AG08396 (cell line): ENCODE measurements at regions not wholly inside any gene's neighbourhood (a gene's known extent, or its start where the extent isn't known, plus 50 kb on each side); places are given as distances from the start of the nearest gene placed in this dataset.

ENCODE experiments used
- DNase-seq: peaks from one replicate; pipeline ENCODE4 v3.0.0; 2012; ENCODE audit warnings: low spot score, mixed read lengths

DNA sequence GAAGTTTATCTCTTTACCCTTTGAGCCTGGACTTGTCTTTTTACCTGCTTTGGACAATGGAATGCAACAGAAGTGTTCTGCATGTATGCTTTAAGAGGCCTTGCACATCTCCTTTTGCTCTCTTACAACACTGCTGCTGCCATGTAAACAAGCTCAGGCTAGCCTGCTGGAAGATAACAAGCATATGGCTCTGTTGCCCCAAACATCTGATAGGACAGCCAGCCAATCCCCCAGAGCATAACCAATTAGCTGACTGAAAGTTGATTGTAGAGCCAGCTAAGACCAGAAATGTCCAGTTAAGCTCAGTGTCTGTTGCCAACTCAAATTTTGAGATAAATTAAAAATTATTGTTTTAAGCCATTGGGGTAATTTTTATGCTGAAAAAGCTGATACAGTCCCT lies 510.6 kb upstream of the CNKSR2 start:
- DNase-seq, result no peak

DNA sequence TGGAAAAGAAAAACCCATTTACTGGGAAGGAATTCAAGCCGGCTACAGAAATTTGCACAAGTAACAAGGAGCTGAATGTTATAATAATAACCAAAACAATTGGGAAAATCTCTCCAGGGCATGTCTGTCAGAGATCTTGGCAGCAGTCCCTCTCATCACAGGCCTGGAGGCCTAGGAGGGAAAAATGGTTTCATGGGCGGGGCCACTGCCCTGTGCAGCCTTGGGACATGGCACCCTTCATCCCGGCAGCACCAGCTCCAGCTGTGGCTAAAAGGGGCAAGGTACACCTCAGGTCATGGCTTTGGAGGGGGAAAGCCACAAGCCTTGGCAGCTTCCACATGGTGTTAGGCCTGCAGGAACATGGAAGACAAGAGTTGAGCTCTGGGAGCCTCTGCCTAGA lies 513.1 kb upstream of the CNKSR2 start:
- DNase-seq, result no peak

DNA sequence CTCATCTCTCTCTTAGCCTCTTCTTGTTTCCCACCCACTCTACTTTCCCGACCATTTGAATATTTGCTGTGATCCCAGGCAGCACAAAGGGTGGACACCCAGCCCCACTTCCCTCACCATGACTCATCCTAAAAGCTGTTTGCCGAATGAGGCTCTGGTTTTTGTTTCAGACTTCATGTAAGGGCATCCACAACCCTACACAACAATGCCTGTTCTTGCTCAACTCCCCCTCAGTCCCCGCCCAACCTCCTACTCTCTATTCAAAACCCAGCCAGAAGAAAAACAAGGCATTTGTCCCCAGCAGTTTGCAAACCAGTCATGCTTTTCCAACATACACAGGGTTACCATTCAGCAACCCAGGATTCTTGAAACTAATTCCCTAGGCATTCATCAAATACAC lies 516.5 kb upstream of the CNKSR2 start:
- no peak for DNase-seq

DNA sequence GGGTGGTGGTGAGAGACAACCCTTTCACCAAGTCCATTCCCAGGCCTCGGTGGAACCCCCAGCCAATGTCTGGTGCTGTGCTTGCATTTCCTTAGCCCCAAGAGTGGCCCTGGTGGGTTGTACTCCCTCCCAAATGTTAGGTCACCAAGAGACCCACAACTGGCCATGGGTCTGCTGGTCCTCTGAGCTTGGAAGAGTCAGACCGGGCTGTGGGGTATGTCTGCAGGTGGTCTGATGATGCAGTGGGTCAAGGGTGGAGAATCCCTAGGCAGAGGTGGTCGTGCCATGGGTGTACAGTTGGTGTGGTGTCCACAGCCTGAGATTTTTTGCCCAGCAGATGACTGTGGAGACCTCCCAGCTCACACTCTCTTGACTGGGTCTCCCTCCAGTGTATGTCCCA lies 535.7 kb upstream of the CNKSR2 start:
- no peak for DNase-seq

DNA sequence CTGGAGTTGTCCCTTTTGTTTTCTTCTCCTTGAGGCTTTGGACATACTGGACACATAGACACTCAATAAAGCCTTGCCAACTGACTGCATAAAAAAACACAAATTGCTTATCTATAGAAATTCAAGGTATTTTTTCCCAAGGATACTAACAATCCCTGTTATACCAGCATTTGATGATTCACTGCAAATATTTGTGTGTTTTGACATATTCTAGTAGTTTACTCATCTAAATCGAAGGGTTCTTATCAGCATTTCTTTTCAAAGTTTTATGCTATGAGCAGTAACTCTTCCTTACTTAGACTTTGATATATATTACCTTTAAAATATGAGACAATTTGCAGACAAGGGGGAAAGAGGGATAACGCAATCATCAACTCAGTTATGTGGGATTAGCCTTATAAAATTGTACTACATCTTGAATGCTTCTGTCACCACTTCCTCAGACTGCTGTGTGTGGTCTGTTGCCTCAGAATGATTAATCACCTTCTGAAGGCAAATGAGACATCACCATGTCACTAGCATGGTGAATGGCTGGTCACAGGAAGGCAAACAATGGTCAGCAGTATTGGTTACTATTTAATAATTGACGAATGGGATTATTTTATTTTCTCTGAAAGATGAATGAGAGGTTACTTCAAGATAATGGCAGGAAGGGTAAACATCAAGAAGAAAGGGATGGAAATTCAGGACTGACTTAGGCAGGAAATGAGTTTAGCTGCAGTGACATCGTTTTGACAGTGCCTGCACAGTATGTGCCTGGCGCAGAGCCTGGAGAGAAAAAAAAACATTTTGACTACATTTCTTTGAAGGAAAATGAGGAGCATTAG lies 544.3 kb upstream of the CNKSR2 start:
- no peak for DNase-seq

DNA sequence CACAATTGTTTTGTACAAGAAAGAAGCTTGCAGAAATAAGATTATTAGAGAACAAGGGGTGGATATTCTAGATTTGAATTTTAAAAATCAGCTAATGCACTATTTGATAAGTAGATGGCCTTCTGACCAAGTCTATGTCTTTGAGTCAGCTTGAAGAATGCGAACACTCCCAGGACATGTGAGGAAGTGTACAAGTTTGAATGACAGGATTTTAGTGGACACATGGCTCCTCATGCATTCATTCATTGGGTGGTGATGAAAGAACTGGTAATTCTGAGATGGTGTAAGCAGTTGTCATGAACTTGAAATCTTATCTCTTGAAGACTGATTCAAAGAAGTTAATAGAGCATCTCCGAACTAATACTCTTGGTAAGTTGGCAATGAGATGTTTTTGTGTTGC lies 548.2 kb upstream of the CNKSR2 start:
- DNase-seq, result no peak

DNA sequence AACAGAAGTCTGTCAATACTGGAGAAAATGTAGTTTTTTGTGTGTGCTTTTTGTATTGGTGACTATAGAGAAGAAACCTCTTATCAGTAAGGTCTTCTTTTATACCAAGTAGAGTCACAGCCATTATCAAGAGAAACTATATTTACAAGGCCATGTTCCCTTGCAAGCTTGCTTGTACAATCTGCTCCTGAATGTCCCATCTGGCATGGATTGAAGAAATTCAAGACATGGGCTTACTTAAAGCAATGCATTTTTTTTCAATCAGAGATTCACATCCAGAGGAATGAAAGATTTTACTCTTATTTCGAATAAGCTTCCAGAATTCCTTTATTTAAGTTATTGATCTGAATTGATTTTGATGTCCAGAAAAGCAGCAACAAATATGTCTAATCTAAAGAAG lies 537.3 kb upstream of the RPS6KA3 start:
- no peak for DNase-seq

DNA sequence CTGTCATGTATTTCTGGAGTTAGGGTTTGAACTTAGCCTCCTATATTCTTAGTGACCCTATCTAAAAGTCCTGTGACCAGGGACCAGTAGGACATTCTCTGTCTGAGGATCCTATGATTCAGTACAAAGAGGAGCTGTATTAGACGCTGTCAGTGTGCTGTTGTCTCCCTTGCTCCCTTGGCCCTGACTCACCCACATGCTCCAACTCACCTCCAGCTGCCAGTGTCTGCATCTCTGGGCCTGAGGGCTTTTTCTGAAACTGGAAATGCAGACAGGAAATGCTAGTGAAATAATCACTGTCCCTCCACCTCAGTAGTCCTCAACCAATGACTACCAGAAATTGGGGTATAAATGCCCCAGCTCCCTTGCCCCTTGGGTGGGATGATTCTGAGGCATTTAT lies 535.3 kb upstream of the RPS6KA3 start:
- no peak for DNase-seq

DNA sequence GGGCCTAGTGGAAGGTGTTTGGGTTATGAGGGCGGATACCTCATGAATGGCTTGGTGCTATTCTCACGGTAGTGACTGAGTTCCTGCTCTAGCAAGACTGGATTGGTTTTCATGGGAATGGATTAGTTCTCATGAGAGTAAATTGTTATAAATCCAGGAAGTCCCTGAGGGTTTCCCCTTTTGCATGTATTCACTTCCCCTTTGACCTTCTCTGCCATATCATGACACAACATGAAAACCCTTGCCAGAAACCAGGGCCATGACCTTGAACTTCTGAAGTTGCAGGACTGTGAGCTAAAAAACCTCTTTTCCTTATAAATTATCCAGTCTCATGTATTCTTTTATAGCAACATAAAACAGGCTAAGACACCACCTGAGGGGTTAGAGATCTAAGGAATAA lies 529.7 kb upstream of the RPS6KA3 start:
- DNase-seq, result no peak

DNA sequence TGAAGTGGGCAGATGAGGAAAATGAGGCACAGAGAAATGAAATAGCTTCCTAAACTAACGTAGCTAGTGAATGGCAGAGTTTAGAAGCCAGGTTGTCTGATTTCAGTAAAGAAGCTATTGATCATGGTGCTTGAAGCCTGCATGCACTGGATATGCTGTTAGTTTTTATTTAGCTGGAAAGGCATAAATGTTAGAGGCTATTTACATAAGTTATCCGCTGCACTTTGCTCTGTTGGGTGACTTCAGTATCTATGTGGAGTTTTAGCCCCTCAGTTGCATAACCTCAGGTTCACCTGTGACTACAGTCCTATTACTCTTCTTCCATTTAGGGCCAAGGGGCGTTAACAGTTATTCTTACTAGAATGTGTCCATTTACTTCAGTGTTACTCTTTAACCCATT lies 522.4 kb upstream of the RPS6KA3 start:
- DNase-seq, result no peak

DNA sequence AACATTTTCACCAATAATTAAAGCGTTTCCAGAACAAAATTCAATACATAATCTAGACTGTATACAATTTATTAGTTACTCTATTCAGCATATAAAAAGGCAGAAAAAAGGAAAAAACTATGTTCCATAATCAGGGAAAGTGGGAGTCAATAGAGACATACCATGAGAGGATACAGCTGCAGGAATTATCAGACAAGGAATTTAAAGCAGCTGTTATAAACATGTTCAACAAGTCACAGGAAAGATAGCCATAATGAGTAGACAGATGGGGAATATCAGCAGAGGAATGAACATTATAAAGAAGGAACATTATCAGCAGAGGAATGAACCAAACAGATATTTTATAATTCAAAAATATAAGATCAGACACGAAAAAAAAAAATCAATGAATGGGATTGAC lies 500.6 kb upstream of the RPS6KA3 start:
- no peak for DNase-seq

DNA sequence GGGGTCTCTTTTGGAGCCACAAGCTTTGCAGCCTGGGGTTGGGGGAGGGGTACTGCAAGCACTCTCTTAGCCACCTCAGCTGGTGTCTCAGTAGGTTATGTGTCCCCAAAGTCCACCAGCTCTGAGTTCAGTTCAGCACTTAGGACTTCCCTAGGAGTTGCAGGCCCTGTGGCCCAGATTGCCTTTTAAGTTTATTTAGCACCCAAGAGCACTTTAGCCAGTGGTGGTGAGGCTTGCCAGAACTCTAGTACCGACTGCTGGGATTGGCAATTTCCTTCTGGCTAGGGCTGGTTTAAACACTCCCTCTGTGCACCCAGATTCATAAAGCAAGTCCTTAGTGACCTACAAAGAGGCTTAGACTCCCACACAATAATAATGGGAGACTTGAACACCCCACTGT lies 489.9 kb upstream of the RPS6KA3 start:
- DNase-seq, result no peak

DNA sequence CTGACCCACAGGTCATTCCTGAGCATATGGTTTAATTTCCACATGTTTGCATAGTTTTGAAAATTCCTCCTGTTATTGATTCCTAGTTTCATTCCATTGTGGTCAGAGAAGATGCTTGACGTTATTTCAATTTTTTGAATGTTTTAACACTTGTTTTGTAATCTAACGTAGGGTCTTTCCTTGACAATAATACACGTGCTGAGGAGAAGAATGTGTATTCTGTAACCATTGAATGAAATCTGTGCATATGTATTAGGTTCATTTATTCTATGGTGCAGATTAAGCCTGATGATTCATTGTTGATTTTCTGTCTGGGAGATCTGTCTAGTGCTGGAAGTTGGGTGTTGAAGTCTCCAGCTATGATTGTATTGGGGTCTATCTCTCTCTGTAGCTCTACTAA lies 486.4 kb upstream of the RPS6KA3 start:
- DNase-seq, result no peak

DNA sequence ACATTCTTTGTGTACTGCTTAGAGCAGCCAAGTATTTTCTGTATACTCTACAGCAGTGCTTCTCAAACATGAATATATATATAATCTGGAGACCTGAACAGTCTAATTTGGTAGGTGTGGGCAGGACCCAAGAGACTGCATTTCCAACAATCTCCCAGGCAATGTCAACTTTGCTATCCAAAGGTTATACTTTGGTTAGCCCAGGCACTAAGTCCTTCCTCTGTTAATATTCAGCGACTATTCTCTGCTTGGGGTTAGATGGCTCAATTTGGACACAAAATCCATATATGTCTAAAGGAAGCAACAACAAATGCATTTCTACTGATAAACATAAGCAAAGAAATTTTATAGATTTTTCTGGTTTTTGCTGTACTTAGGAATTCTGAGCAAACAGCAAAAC lies 480.0 kb upstream of the RPS6KA3 start:
- DNase-seq, result no peak

DNA sequence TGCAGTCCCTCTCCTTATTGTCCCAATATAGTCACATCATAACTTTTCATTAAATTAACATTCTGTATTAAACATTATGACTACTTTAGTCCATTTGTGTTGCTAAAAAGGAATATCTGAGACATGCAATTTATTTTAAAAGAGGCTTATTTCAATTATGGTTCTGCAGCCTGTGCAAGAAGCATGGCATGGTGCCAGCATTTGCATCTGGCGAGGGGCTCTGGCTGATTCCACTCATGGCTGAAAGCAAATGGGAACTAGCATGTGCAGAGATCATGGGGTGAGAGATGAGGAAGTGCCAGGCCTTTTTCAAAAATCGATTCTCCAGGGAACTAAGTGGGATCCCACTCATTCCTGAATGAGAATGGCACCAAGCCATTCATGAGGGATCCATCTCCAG lies 476.3 kb upstream of the RPS6KA3 start:
- no peak for DNase-seq

DNA sequence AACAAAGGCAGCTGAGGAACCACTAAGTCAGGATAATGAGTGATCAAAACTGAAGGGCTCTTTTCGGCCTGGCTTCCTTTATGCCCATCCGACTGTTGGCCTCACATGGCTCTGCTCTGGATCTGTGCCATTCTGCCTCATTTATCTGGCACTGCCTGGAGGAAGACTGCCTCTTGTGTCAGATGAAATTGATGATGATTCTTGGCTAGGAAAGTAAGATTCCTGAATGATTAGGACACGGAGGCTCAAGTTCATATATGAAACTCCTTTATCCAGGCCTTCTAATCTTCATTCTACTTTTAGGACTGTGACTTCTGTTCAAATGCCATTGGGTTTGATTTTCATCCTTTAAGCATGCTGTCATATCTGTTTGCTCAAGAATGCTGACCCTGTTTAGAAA lies 475.4 kb upstream of the RPS6KA3 start:
- DNase-seq, result no peak

DNA sequence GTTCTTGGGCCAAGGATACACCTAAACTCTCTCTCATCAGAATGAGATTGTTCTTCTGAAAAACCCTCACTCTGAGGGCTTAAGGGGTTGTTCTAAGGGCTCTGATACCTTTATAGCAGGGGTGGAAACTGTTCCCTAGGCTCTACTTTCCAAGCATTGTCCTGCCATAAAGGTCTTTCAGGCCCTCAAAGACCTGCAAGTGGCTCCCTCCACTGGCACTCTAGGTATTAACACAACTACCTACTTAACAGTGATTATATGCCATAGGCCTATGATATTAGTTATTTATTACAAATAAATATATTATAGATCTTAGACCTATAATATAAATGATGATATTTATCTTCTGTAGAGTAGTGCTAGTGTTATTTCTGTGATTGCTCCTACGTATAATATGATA lies 473.7 kb upstream of the RPS6KA3 start:
- DNase-seq, result no peak

DNA sequence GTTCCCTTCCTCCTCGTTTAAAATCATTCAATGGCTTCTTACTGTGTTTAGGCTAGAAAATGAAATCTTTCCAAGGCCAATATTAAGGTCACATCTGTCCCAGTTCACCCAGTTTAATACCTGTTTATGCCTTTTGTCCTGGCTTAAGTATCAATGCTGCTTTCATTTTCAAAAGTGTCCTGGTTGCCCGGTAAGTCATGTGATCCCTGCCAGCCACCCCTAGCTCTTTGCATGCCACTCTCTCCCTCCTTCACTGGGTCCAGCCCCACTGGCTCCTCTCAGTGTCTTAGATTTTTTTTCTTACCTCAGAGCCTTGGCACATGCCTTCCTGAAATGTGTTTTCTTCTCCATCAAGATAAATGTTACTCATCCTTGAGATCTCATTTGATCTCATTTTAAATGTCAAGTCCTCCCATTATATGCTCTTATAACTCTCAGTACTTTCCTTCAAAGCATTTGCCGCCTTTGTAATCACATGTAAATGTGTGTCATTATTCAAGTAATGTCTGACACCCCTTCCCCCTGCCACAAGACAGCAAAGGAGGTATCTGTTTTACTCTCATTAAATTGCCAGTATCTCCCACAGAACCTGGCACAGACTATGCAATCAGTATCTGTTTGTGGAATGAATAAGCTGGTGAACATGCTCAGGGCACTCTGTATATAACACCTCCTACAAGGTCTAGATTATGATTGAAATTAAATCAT lies 472.5 kb upstream of the RPS6KA3 start:
- DNase-seq, result no peak

DNA sequence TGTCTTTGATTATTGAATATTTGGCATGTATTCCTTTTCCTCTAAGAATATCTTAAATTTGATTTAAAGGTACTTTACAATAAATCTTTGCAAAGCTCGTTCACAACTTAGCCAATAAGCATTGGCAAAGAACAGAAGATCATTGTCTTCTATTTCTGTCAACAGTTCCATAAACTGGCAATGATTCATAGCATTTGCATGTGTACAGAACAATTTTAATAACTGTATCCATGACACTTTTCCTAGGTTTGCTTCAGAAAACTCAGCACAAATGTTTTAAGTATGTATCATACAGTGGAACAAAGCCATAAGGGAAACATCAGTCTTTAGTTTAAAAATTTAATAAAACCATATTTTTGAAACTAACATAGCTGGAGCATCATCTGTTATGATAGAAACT lies 462.7 kb upstream of the RPS6KA3 start:
- no peak for DNase-seq

DNA sequence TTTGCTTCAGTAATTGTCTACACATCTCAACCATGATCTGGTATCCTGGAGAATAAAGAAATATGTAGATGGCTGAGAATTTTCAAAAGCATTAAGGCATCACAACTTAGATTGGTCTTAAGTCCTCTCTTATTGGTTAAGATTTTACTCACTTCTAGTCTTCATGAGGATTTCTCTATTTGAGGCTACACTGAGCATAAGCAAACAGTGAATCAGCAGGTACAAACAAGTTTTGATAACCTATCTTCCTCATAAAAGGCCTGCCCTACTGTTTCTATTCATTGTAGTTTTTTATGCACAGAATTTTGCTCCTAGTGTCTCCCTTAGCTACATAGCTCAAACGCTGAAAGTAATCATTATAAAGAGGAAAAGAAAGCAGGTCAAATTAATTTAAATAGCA lies 460.7 kb upstream of the RPS6KA3 start:
- DNase-seq, result no peak

DNA sequence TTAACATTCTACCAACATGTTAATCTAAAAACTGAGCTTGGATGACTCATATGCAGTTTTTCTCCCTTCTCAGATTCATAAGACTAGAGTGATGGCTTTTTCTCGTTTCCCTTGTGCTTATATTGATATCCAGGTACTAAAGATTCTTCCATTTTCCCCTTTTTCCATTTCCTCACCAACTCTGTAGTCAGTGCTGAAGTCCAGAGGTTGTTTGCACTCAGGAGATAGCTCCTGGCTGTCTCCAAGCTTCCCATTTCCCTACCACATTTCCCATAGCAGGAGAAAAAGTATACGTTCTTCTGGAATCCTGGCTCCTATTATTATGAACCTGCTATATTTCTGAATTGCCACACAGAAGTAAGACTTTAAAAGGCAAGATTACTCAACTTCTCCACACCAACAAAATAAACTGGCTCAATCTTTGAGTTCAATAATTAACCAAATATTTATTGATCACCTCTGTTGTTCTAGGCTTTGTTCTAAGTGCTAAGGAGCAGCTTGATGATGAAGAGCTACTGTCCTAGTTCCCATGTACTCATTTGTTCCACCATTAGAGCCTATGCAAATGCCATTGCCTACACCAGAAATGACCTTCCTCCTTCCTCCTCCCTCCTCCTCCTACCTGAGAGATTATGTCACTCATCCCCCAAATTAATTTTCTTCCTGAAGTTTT lies 454.4 kb upstream of the RPS6KA3 start:
- no peak for DNase-seq

DNA sequence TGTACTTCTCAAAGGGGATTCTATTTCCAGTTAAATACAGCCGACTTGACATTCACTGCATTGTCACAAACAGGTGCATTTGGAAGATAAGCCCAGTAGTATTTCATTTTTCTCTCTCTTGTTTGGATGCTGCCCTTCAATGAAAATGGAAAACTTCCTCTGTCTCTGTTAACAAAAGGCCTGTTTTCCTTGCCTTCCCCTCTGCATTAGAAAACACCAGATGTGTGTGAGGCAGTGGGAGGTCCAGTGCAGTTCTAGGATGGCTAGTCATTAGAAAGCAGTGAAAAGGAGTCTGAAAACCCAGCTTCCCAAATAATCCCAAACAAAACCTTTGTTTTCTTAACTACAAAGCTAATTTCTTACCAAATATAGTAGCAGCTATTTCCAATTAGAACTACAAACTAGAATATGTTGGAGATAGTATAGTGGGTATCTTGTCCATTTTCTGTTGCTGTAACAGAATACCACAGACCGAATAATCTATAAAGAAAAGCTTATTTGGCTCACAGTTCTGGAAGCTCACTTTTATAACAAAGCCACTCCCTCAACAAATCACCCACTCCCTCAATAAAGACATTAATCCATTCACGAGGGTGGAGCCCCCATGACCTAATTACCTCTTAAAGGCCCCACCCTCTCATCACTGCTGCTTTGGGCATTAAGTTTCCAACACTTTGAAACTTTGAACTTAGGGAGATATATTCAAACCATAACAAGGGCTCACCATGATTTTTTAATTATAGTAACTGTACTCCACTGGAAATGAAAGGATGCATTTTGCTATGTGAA lies 452.1 kb upstream of the RPS6KA3 start:
- DNase-seq, result no peak

DNA sequence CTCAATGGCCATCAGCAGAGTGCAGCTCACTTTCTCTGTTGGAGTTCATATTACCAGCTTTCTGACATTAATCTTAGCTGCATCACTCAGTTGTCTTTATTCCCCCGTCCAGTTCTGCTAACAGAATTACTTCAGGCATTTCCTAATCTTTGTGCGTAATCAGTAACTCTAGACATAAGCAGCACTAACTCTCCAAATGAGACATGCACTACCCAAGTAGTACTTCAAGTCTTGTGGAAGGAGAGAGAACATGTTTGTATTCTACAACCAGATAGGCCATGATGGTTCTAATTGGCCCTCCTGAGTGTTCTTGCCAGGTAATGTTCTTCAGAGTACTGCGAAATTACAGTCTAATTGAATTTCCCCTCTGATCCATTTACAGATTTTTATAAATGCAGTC lies 448.5 kb upstream of the RPS6KA3 start:
- no peak for DNase-seq
